ENCODE measurements at regions not wholly inside any gene's neighbourhood (a gene's known extent, or its start where the extent isn't known, plus 50 kb on each side); places are given as distances from the start of the nearest gene placed in this dataset.
A peak's percentile ranks its signal among the peaks of the same experiment; 100 is the strongest.

GRCh38 chr2:200725596-200725995 lies 86.1 kb upstream of the BZW1 start:
- no peak for DNase-seq

- no peak for DNase-seq
Measured at GRCh38 chr2:200728630-200729029, 83.1 kb upstream of the BZW1 start.

GRCh38 chr2:200730302-200730701 lies 81.4 kb upstream of the BZW1 start:
- no peak for DNase-seq

- no peak for DNase-seq
Measured at GRCh38 chr2:200730960-200731359, 80.8 kb upstream of the BZW1 start.

GRCh38 chr2:200732866-200733265 lies 78.8 kb upstream of the BZW1 start:
- DNase-seq, result no peak

GRCh38 chr2:200733713-200734198 lies 78.0 kb upstream of the BZW1 start:
- DNase-seq, result no peak

GRCh38 chr2:200735061-200735460 lies 76.6 kb upstream of the BZW1 start:
- DNase-seq, result no peak

- DNase-seq, result no peak
Measured at GRCh38 chr2:200736646-200737274, 75.0 kb upstream of the BZW1 start.

- DNase-seq, result no peak
Measured at GRCh38 chr2:200737585-200737984, 74.1 kb upstream of the BZW1 start.

GRCh38 chr2:200738590-200738989 lies 73.1 kb upstream of the BZW1 start:
- no peak for DNase-seq

GRCh38 chr2:200740907-200741306 lies 70.8 kb upstream of the BZW1 start:
- no peak for DNase-seq

- DNase-seq, result peak; percentile 17
Measured at GRCh38 chr2:200741468-200742202, 70.1 kb upstream of the BZW1 start.

GRCh38 chr2:200742426-200742825 lies 69.3 kb upstream of the BZW1 start:
- DNase-seq, result peak; percentile 66

- DNase-seq, result no peak
Measured at GRCh38 chr2:200743042-200743676, 68.6 kb upstream of the BZW1 start.

- DNase-seq, result no peak
Measured at GRCh38 chr2:200744201-200744602, 67.5 kb upstream of the BZW1 start.

- DNase-seq, result no peak
Measured at GRCh38 chr2:200746301-200746700, 65.4 kb upstream of the BZW1 start.

- no peak for DNase-seq
Measured at GRCh38 chr2:200747668-200748618, 63.8 kb upstream of the BZW1 start.

- no peak for DNase-seq
Measured at GRCh38 chr2:200748779-200749178, 62.9 kb upstream of the BZW1 start.

- DNase-seq, result no peak
Measured at GRCh38 chr2:200749631-200750322, 61.9 kb upstream of the BZW1 start.

GRCh38 chr2:200750323-200750910 lies 61.3 kb upstream of the BZW1 start:
- peak; percentile 48 for DNase-seq

GRCh38 chr2:200751786-200752185 lies 59.9 kb upstream of the BZW1 start:
- no peak for DNase-seq

- no peak for DNase-seq
Measured at GRCh38 chr2:200752332-200752731, 59.4 kb upstream of the BZW1 start.

All from dermis blood vessel endothelial cell (primary cell).